ENCODE measurements at regions not wholly inside any gene's neighbourhood (a gene's known extent, or its start where the extent isn't known, plus 50 kb on each side); places are given as distances from the start of the nearest gene placed in this dataset.
A peak's percentile ranks its signal among the peaks of the same experiment; 100 is the strongest.

DNA sequence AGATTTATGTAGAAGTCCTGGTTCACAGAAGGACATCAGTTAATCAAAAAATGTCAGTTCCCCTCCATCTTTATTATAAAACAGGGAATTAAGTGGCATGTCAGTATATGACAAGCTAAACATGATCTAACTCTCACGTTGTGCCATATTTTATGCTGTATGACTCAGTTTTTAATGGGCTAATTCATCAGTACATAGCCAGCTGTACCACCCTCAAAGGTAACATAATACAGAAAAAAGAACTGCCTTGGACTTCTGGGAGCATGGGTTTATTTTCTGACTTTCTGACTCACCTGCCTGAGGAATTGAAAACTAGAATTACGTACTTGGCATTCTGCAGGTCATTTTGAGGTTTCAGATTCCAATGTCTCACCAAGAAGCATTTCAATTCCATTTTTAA lies 135.7 kb downstream of the CMPK2 start:
- no peak for DNase-seq (ENCODE audit: low read depth in 3 of 3)

DNA sequence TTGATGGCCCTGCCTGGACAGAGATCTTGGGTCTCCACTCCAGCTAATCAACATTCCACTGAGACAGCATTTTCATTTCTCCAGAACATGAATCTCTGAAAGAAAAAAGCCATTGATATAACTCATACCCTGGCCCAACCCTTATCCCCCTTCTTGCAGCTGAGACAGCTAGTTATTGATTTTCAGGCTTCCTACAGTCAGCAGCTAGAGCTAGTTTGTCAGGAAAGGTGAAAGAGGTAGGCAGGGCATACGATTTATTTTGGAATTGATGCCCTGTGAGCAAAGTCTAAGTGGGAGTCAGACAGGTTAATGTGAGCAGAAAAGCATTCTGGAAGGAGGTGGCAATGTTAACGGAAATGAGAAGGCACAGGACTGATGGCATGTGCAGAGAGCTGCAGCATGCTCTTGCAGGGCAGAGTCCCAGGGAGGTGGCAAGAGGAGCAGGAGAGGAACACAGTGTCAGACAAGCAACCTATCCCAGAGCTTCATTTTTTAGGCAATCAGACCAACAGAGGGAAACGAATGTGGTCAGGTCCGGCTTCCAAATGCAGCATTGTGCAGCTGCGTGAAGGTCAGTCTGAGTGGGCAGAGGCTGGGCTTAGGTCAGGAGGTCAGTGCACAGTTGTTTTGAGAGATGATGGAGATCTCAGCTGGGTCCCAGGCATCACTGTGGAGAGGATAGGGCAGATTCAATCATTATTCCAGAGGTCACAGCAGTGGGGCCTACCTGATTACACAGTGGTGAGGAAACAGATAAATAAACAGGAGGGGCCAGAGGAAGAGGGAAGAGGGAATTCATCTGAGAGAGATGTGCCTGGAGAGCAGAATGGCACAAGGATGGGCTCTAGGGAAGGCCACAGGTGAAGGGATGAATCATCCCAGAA lies 134.8 kb downstream of the CMPK2 start:
- no peak for DNase-seq (ENCODE audit: low read depth in 3 of 3)

DNA sequence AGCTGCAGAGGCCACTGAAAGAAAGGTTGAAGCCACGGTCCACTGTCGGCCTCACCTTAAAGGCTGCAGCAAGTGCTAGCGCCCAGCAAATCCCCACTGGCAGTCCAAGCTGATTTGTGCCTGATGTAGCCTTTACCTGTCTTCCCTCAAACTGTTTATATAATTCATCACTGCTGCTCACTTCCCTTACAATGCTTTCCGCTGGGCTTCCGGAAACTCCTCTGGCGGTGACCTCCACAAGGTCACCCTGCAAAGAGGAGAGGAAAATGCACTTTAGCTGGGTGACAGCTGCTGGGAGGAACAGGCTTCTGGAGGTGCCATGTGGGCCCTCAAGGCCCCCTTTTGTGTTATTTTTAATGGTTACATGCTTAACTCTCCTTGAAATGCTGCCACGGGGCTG lies 126.2 kb downstream of the CMPK2 start:
- DNase-seq (ENCODE audit: low read depth in 3 of 3), result no peak

GRCh38 chr2:6741229-6741628 lies 124.5 kb downstream of the CMPK2 start:
- no peak for DNase-seq (ENCODE audit: low read depth in 3 of 3)

- DNase-seq (ENCODE audit: low read depth in 3 of 3), result no peak
Observed at GRCh38 chr2:6744038-6744437, 121.7 kb downstream of the CMPK2 start.

DNA sequence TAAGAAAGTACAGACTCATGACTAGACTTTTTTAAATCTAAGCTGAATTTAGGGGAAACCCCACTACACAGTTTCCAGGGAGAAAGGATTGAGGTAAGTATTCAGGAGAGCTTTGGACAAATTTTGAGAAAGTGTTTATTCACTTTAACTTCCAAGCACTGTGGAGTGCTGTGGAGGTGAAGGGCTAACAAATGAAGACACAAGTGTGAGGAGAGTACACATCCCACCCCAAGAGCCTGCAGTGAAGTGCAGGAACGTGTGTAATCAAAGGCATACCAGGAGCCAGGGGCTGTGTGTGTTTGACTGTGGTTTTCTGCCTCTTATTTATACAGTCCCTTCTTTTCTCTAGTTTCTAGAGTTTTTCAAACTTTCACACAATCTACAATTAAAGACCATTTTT lies 118.3 kb downstream of the CMPK2 start:
- no peak for DNase-seq (ENCODE audit: low read depth in 3 of 3)

GRCh38 chr2:6748406-6749067 lies 117.2 kb downstream of the CMPK2 start:
- no peak for DNase-seq (ENCODE audit: low read depth in 3 of 3)

GRCh38 chr2:6749962-6750361 lies 115.7 kb downstream of the CMPK2 start:
- DNase-seq (ENCODE audit: low read depth in 3 of 3), result no peak

DNA sequence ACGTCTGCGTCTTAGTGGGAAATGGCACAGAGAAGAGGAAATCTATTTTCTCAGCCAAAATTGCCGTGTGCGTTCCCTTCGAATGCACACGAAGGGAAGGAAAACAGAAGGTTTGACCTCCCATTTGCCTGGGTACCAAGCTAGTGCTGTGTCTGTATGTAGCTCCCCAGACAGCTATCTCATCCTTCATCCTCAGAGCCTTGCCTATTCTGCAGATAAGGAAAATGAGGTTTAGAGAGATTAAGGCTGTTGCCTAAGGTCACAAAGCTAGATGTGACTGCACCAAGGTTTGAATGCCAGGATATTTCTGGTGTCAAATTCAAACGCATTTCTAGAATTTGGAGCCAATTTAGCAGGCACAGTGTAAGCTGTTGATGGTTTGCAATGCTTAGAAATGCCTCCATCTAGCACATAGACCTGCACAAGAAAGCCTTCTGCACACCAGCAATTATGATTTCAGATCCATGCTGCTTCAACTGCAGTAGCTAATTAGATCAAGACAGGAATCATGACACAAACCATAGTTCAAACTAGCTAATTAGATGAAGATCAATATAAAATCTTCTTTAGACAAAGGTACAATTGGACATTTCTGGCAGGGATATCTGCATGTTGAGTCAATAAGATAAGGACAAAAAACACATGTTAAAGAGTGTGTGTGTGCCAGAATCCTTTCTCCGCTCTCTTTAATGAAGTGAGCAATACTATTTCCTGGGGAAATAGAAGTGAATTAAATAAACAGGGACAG lies 115.1 kb downstream of the CMPK2 start:
- DNase-seq (ENCODE audit: low read depth in 3 of 3), result no peak

GRCh38 chr2:6754419-6754818 lies 111.3 kb downstream of the CMPK2 start:
- no peak for DNase-seq (ENCODE audit: low read depth in 3 of 3)

- no peak for DNase-seq (ENCODE audit: low read depth in 3 of 3)
Observed at GRCh38 chr2:6755456-6755855, 110.3 kb downstream of the CMPK2 start.

DNA sequence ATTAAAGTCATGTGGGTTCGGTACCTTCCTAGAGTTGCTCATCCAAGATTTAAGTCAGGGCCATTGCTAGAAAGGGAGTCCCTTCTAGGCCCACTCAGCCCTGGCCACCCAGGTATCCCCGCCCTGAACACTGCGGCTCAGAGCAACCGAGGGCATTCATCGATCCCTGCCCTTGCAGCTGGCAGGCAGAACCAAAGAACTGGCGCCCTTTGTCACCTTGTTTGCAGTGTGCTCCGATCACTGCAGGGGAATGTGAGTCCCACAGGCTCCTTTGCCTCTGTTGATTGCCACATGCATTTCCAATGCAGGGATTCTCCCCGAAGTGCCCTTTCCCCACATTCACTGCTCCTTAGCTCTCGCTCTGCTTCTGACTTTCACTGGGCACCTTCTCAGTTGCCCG lies 108.5 kb downstream of the CMPK2 start:
- DNase-seq (ENCODE audit: low read depth in 3 of 3), result no peak

- DNase-seq (ENCODE audit: low read depth in 3 of 3), result no peak
Observed at GRCh38 chr2:6759689-6760088, 106.0 kb downstream of the CMPK2 start.

DNA sequence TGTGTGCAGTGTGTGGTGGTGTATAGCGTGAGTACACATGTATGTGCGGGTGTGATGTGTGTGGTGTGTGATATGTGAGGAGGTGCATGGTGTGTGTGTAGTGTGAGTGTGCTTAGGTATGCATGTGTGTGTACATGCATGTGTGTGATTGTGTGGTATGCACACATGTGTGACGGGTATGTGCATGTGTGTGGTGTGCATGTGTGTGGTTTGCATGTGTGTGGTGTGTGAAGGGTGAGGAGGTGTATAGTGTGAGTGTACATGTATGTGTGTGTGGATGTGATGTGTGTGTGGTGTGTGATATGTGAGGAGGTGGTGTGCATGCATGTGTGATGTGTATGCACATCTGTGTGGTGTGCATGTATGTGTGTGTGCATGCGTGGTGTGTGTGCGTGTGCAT lies 105.6 kb downstream of the CMPK2 start:
- no peak for DNase-seq (ENCODE audit: low read depth in 3 of 3)

DNA sequence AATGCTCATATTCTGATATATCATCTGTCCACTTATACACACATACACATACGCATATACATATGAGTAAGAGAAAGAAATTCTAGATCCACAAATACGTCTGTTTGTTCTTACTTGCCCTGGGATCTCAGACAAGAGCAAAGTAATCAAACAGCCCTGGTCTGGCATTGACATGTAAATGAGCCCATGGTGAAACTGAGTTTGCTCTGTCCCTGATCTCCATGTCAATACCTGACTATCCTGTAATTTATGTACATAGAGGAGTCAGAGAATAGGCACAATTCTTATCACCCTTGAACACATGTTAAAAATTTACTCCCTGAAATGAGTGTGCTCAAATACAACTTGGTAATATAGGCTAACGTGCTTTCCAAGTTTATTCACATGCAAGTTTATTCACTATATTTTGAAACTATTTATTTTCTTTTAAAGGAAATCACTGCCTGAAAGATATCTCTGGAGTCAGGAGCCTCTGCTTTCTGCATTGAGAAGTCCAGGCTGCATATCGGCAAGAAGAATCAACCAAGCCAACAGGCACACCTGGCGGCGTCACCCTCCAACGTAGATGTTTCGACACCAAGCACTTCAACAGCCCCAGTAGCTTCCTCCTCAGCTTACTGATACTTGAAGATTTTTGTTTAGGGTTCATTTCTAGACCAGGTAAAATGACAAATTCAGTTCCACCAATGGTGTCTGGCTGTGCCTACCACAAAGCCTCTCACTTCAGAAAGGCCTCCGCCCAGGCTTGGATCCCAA lies 100.6 kb downstream of the CMPK2 start:
- DNase-seq (ENCODE audit: low read depth in 3 of 3), result no peak

DNA sequence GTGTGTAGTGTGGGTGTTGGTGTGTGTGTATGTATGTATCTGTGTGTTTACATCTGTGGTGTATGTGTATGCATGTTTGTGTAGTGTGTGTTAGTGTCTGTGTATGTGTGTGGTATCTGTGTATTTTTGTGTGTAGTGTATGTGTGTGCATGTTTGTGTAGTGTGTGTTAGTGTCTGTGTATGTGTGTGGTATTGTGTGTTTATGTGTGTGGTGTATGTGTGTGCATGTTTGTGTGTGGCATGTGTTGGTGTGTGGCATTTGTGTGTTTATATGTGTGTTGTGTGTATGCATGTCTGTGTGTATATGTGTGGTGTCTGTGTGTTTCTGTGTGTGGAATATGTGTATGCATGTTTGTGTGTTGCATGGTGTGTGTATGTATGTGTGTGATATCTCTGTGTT lies 96.4 kb downstream of the CMPK2 start:
- no peak for DNase-seq (ENCODE audit: low read depth in 3 of 3)

- DNase-seq (ENCODE audit: low read depth in 3 of 3), result no peak
Observed at GRCh38 chr2:6770006-6770405, 95.7 kb downstream of the CMPK2 start.

DNA sequence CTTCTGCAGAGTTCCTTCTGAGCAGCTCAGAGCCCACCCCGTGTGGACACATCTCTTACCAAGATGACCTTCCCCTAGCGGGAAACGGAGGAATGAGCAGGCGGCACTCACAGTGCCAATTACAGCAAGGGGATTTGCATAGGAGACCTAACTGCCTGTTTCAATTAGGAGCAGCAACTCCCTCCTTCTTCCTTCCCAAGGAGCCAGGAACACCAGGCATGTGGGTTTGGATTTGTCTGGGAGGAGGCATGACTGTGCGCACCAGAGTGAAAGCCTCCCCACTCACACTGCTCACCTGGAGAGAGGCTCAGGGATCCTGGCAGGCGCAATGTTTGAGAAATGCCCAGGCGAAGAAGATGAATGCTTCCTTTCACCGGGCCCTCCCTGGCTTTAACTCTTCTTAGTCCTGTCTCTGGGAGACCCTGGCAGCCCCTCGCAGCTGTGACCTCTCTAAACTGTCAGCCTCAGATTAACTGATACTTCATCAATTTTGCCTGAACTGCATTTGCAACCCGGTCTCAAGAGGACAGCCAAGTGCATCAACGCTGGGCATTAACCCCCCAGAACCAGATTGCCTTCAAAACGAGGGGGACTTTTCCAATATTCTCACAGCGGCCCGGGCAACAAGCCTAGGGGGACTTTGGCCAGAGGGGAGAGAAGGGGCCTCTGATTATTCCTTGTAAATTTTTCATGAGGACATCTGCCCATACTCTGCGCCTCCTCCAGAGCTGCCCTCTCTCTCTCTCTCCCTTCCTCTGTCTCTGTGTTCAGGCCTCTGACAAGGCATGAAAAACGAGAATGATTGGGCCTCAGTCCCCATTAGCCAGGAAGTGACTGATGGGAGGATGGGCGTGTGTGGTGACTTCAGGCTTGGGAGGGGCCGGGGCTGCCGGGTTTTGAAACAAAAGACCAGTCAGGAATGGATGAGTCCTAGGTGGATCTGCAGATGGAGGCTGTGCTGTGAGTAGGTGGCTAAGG lies 93.8 kb downstream of the CMPK2 start:
- no peak for DNase-seq (ENCODE audit: low read depth in 3 of 3)

DNA sequence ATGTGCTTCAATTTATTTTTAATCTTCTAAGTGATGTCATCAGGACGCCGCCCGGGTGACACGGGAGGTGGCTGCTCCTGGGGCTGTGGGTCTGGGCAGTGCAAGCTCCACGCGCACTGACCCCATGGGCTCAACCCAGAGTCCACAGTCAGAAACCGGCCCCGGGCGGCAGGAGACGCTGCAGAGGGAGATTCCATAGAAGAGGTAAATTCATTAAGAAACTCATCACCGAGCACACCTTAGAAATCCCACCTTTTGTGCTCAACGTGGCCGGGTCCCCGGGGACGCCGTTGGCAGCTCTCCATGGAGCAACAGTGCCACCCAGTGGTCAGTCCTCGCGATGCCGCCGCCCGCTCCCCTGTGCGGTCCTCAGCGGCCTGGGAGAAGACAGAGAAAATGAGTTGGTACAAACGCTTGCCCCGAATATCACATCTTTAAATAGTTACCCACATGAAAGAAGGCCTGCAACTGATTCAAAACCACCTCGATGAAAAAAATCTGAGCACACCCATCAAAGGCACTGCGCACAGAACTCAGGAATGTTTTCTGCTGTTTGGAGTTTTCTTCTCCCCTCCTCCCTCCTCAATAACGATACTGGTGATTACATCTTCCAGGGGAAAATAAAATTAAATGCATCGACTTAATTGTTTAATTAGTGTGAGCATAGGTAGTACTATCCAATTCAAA lies 92.6 kb downstream of the CMPK2 start:
- DNase-seq (ENCODE audit: low read depth in 3 of 3), result peak; percentile 46 to 74 (median 51)

- no peak for DNase-seq (ENCODE audit: low read depth in 3 of 3)
Observed at GRCh38 chr2:6773694-6774044, 92.0 kb downstream of the CMPK2 start.
